A549 (cell line): ENCODE measurements at regions not wholly inside any gene's neighbourhood (a gene's known extent, or its start where the extent isn't known, plus 50 kb on each side); places are given as distances from the start of the nearest gene placed in this dataset.

ENCODE experiments used
- ATOH8 ChIP-seq: fragments of 250-450 bp; sonication (Bioruptor Pico); IDR thresholded peaks from 2 replicates; pipeline ENCODE4 v1.5.0; 2020; ENCODE audit warnings: low read depth, mild to moderate bottlenecking, moderate library complexity
- POLR2A ChIP-seq: IDR thresholded peaks from 2 replicates; pipeline ENCODE4 v1.6.1; 2012; ENCODE audit warnings: mild to moderate bottlenecking, low read length

- TF ChIP-seq ATOH8 (CRISPR knock-in tag): no peak
- no peak for TF ChIP-seq POLR2A
Measured at GRCh38 chr14:99035268-99035667, 236.7 kb downstream of the BCL11B start.
